Neural cell (in vitro differentiated cells): ENCODE measurements at regions not wholly inside any gene's neighbourhood (a gene's known extent, or its start where the extent isn't known, plus 50 kb on each side); places are given as distances from the start of the nearest gene placed in this dataset.

Source experiments
- H2AFZ ChIP-seq: fragments of 200-600, 300-800 bp; sonication (generic), shearing (Covaris generic); 2 replicates; pipeline ENCODE4 v1.6.0; 2014; ENCODE audit warnings: low read depth, mild to moderate bottlenecking, antibody characterized with exemption, low read length, moderate library complexity
- H3F3A ChIP-seq: fragments of 200-600 bp; shearing (Covaris generic); 2 replicates; pipeline ENCODE4 v1.6.1; 2016; ENCODE audit warnings: mild to moderate bottlenecking, moderate library complexity, mixed read lengths, antibody characterized with exemption, low read length; ENCODE audit not compliant: insufficient read depth, poor library complexity, severe bottlenecking
- H3K27ac ChIP-seq: fragments of 200-600, 300-800 bp; sonication (generic), shearing (Covaris generic); 2 replicates; pipeline ENCODE4 v1.5.1; 2014; ENCODE audit warnings: mild to moderate bottlenecking, low read length, moderate library complexity
- H3K27me3 ChIP-seq: fragments of 300-800, 200-600 bp; sonication (generic), shearing (Covaris generic); 2 replicates; pipeline ENCODE4 v1.6.0; 2014; ENCODE audit warnings: mild to moderate bottlenecking, low read depth, low read length, moderate library complexity; ENCODE audit not compliant: insufficient read depth
- H3K36me3 ChIP-seq: fragments of 300-800, 200-600 bp; sonication (generic), shearing (Covaris generic); 2 replicates; pipeline ENCODE4 v1.5.1; 2014; ENCODE audit warnings: mild to moderate bottlenecking, antibody characterized with exemption, low read length, moderate library complexity; ENCODE audit not compliant: insufficient read depth
- H3K4me2 ChIP-seq: fragments of 300-800, 200-600 bp; sonication (generic), shearing (Covaris generic); 2 replicates; pipeline ENCODE4 v1.6.0; 2014; ENCODE audit warnings: mild to moderate bottlenecking, low read length
- H3K4me3 ChIP-seq: fragments of 300-800, 200-600 bp; sonication (generic), shearing (Covaris generic); 2 replicates; pipeline ENCODE4 v1.5.1; 2014; ENCODE audit warnings: mild to moderate bottlenecking, low read length, moderate library complexity
- H3K79me2 ChIP-seq: fragments of 200-600 bp; shearing (Covaris generic); replicated peaks from 2 replicates; pipeline ENCODE4 v1.6.0; 2014; ENCODE audit warnings: mild to moderate bottlenecking, low read length, moderate library complexity; ENCODE audit not compliant: insufficient read depth
- H3K9ac ChIP-seq: fragments of 300-800, 200-600 bp; sonication (generic), shearing (Covaris generic); 2 replicates; pipeline ENCODE4 v1.6.1; 2016; ENCODE audit warnings: mild to moderate bottlenecking, low read length, mixed read lengths
- H3K9me2 ChIP-seq: fragments of 200-600 bp; shearing (Covaris generic); 2 replicates; pipeline ENCODE4 v1.6.1; 2016; ENCODE audit warnings: mild to moderate bottlenecking, low read length, mixed read lengths; ENCODE audit not compliant: insufficient read depth
- H3K9me3 ChIP-seq: fragments of 200-600, 300-800 bp; sonication (generic), shearing (Covaris generic); 2 replicates; pipeline ENCODE4 v1.6.1; 2016; ENCODE audit warnings: mild to moderate bottlenecking, mixed run types, low read length, moderate library complexity, mixed read lengths
- H4K20me1 ChIP-seq: fragments of 200-600 bp; shearing (Covaris generic); 2 replicates; pipeline ENCODE4 v1.6.1; 2016; ENCODE audit warnings: mild to moderate bottlenecking, mixed run types; ENCODE audit not compliant: insufficient read depth
- CTCF ChIP-seq: fragments of 450-650 bp; IDR thresholded peaks from 2 replicates; pipeline ENCODE4 v1.5.1; 2014; ENCODE audit warnings: antibody characterized with exemption, mild to moderate bottlenecking, moderate library complexity; ENCODE audit not compliant: poor library complexity, severe bottlenecking
- EP300 ChIP-seq: fragments of 450-650 bp; conservative IDR thresholded peaks from 2 replicates; pipeline ENCODE4 v1.6.1; 2014; ENCODE audit warnings: antibody characterized with exemption, mild to moderate bottlenecking, moderate library complexity; ENCODE audit not compliant: poor library complexity, severe bottlenecking
- EZH2 ChIP-seq: fragments of 200-600, 300-800 bp; shearing (Covaris generic), sonication (generic); IDR thresholded peaks from 2 replicates; pipeline ENCODE4 v1.6.1; 2014; ENCODE audit warnings: antibody characterized with exemption, low read length, borderline replicate concordance, mild to moderate bottlenecking; ENCODE audit not compliant: insufficient read depth, poor library complexity, severe bottlenecking
- MXI1 ChIP-seq: fragments of 450-650 bp; conservative IDR thresholded peaks from 2 replicates; pipeline ENCODE4 v1.6.1; 2014; ENCODE audit warnings: antibody characterized with exemption, mild to moderate bottlenecking; ENCODE audit not compliant: poor library complexity, severe bottlenecking
- POLR2AphosphoS5 ChIP-seq: IDR thresholded peaks from 2 replicates; pipeline ENCODE4 v1.6.1; 2012
- RAD21 ChIP-seq: fragments of 450-650 bp; conservative IDR thresholded peaks from 2 replicates; pipeline ENCODE4 v1.6.1; 2014; ENCODE audit warnings: antibody characterized with exemption, mild to moderate bottlenecking, moderate library complexity
- SMC3 ChIP-seq: fragments of 450-650 bp; conservative IDR thresholded peaks from 2 replicates; pipeline ENCODE4 v1.6.1; 2014; ENCODE audit warnings: antibody characterized with exemption, mild to moderate bottlenecking, moderate library complexity; ENCODE audit not compliant: poor library complexity
- TAF1 ChIP-seq: IDR thresholded peaks from 2 replicates; pipeline ENCODE4 v1.6.1; 2012; ENCODE audit warnings: low read depth
- TF ChIP-seq, protein P1 (sequence below): IDR thresholded peaks from 2 replicates; pipeline ENCODE4 v1.6.1; 2012; ENCODE audit warnings: borderline replicate concordance

- H3K4me3 ChIP-seq = no peak overlapping the region
- H3F3A ChIP-seq = no peaks in the 10 kb centered on the region
- H4K20me1 ChIP-seq = no peaks in the 10 kb centered on the region
- H3K79me2 ChIP-seq = no peaks in the 10 kb centered on the region
- H3K9me3 ChIP-seq = no peaks in the 10 kb centered on the region
- H2AFZ ChIP-seq = no peak overlapping the region
- H3K9ac ChIP-seq = no peak overlapping the region
- no peak overlapping the region for H3K4me2 ChIP-seq
- H3K27me3 ChIP-seq = no peaks in the 10 kb centered on the region
- H3K9me2 ChIP-seq = no peaks in the 10 kb centered on the region
- H3K27ac ChIP-seq = no peak overlapping the region
- no peaks in the 10 kb centered on the region for H3K36me3 ChIP-seq
- TF ChIP-seq MXI1 = no peak
- TF ChIP-seq SMC3 = no peak
- TF ChIP-seq TAF1 = no peak
- TF ChIP-seq EZH2 = no peak
- TF ChIP-seq EP300 = no peak
- TF ChIP-seq, protein P1, sequence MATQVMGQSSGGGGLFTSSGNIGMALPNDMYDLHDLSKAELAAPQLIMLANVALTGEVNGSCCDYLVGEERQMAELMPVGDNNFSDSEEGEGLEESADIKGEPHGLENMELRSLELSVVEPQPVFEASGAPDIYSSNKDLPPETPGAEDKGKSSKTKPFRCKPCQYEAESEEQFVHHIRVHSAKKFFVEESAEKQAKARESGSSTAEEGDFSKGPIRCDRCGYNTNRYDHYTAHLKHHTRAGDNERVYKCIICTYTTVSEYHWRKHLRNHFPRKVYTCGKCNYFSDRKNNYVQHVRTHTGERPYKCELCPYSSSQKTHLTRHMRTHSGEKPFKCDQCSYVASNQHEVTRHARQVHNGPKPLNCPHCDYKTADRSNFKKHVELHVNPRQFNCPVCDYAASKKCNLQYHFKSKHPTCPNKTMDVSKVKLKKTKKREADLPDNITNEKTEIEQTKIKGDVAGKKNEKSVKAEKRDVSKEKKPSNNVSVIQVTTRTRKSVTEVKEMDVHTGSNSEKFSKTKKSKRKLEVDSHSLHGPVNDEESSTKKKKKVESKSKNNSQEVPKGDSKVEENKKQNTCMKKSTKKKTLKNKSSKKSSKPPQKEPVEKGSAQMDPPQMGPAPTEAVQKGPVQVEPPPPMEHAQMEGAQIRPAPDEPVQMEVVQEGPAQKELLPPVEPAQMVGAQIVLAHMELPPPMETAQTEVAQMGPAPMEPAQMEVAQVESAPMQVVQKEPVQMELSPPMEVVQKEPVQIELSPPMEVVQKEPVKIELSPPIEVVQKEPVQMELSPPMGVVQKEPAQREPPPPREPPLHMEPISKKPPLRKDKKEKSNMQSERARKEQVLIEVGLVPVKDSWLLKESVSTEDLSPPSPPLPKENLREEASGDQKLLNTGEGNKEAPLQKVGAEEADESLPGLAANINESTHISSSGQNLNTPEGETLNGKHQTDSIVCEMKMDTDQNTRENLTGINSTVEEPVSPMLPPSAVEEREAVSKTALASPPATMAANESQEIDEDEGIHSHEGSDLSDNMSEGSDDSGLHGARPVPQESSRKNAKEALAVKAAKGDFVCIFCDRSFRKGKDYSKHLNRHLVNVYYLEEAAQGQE = no peak
- TF ChIP-seq CTCF = no peak
- TF ChIP-seq POLR2AphosphoS5 = no peak
- no peak for TF ChIP-seq RAD21
Measured at GRCh38 chr4:126470862-126471261, 1156.1 kb downstream of the FAT4 start.

DNA sequence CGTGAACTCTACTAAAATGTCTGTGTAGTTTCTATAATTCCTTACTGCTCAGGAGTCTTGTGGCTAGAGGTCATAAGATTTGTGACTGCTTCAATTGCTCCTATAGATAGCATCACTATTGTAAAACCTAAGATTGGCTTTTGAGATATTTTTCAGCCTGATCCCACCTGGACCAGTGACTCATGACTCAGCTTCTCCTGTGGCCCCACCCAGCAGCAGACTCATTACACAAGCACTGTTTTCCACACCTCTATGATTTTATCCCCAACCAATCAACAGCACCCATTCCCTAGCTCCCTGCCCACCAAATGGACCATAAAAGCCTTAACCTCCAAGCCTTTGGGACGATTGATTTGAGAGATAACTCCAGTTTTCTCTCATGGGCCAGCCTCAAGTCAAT lies 1157.0 kb upstream of the INTU start:
- H3K9ac ChIP-seq = no peak overlapping the region
- H3K4me3 ChIP-seq = no peak overlapping the region
- no peaks in the 10 kb centered on the region for H3K9me3 ChIP-seq
- no peak overlapping the region for H3K27ac ChIP-seq
- H3K79me2 ChIP-seq = no peaks in the 10 kb centered on the region
- no peak overlapping the region for H2AFZ ChIP-seq
- H3K9me2 ChIP-seq = no peaks in the 10 kb centered on the region
- no peaks in the 10 kb centered on the region for H3K36me3 ChIP-seq
- no peaks in the 10 kb centered on the region for H4K20me1 ChIP-seq
- no peaks in the 10 kb centered on the region for H3F3A ChIP-seq
- TF ChIP-seq CTCF (no peak), SMC3 (no peak), TAF1 (no peak), RAD21 (no peak), POLR2AphosphoS5 (no peak), EP300 (no peak), EZH2 (no peak), MXI1 (no peak)
- TF ChIP-seq, protein P1 = no peak
- no peaks in the 10 kb centered on the region for H3K27me3 ChIP-seq
- no peak overlapping the region for H3K4me2 ChIP-seq
